ENCODE measurements at regions not wholly inside any gene's neighbourhood (a gene's known extent, or its start where the extent isn't known, plus 50 kb on each side); places are given as distances from the start of the nearest gene placed in this dataset.

- no peak overlapping the region for H3K9ac ChIP-seq (ENCODE audit: low read length)
- H2AFZ ChIP-seq (ENCODE audit: low read depth, low read length) = no peak overlapping the region
Measured at GRCh38 chr3:94220426-94220825, 157.6 kb downstream of the NSUN3 start.

GRCh38 chr3:94221829-94222228 is 159.0 kb downstream of the NSUN3 start:
- Histone ChIP-seq H2AFZ (ENCODE audit: low read depth, low read length) (no peak overlapping the region), H3K4me2 (ENCODE audit: low read length) (no peak overlapping the region)
- TF ChIP-seq EZH2phosphoT487 (IDR thresholded peaks at IDR 0.05; ENCODE audit: low read depth) (no peak), CTCF (IDR thresholded peaks at IDR 0.05; ENCODE audit: low read depth, low read length) (no peak)

More at GRCh38 chr3:94220426-94220825, 157.6 kb downstream of the NSUN3 start:
- H3K9me3 ChIP-seq (ENCODE audit: insufficient read depth, low read length) = 0 out of 2 replicates have a peak, but pooled peaks cover 3% of the 10 kb centered on the region
- H3K4me3 ChIP-seq (ENCODE audit: low read length) = no peak overlapping the region
- H3K36me3 ChIP-seq (replicated peaks; ENCODE audit: low read depth, low read length) = no peaks in the 10 kb centered on the region
- no peaks in the 10 kb centered on the region for H4K20me1 ChIP-seq (ENCODE audit: insufficient read depth, low read length)
- no peak overlapping the region for H3K4me2 ChIP-seq (ENCODE audit: low read length)
- H3K4me1 ChIP-seq (ENCODE audit: low read length) = no peaks in the 10 kb centered on the region
- TF ChIP-seq EZH2phosphoT487 (IDR thresholded peaks at IDR 0.05; ENCODE audit: low read depth) (no peak), CTCF (IDR thresholded peaks at IDR 0.05; ENCODE audit: low read depth, low read length) (no peak)
- no peaks in the 10 kb centered on the region for H3K79me2 ChIP-seq (ENCODE audit: low read length)
- H3K27me3 ChIP-seq (ENCODE audit: low read depth, low read length) = no peaks in the 10 kb centered on the region
- no peak overlapping the region for H3K27ac ChIP-seq (ENCODE audit: low read length)

GRCh38 chr3:94225148-94225865 is 162.4 kb downstream of the NSUN3 start:
- H3K79me2 ChIP-seq (ENCODE audit: low read length) = no peaks in the 10 kb centered on the region
- H3K27me3 ChIP-seq (ENCODE audit: low read depth, low read length) = no peaks in the 10 kb centered on the region
- 0 out of 2 replicates have a peak, but pooled peaks cover 3% of the 10 kb centered on the region for H3K9me3 ChIP-seq (ENCODE audit: insufficient read depth, low read length)
- no peak overlapping the region for H3K9ac ChIP-seq (ENCODE audit: low read length)
- H2AFZ ChIP-seq (ENCODE audit: low read depth, low read length) = no peak overlapping the region
- no peaks in the 10 kb centered on the region for H3K36me3 ChIP-seq (replicated peaks; ENCODE audit: low read depth, low read length)
- TF ChIP-seq EZH2phosphoT487 (IDR thresholded peaks at IDR 0.05; ENCODE audit: low read depth) (no peak), CTCF (IDR thresholded peaks at IDR 0.05; ENCODE audit: low read depth, low read length) (no peak)
- H3K4me2 ChIP-seq (ENCODE audit: low read length) = no peak overlapping the region
- peaks cover 8% of the 10 kb centered on the region for H3K4me1 ChIP-seq (ENCODE audit: low read length)
- no peak overlapping the region for H3K4me3 ChIP-seq (ENCODE audit: low read length)
- no peaks in the 10 kb centered on the region for H4K20me1 ChIP-seq (ENCODE audit: insufficient read depth, low read length)
- H3K27ac ChIP-seq (ENCODE audit: low read length) = no peak overlapping the region

More at GRCh38 chr3:94221829-94222228, 159.0 kb downstream of the NSUN3 start:
- Histone ChIP-seq H3K36me3 (replicated peaks; ENCODE audit: low read depth, low read length) (no peaks in the 10 kb centered on the region), H3K27me3 (ENCODE audit: low read depth, low read length) (no peaks in the 10 kb centered on the region), H3K4me3 (ENCODE audit: low read length) (no peak overlapping the region), H4K20me1 (ENCODE audit: insufficient read depth, low read length) (no peaks in the 10 kb centered on the region), H3K9ac (ENCODE audit: low read length) (no peak overlapping the region), H3K79me2 (ENCODE audit: low read length) (no peaks in the 10 kb centered on the region), H3K27ac (ENCODE audit: low read length) (no peak overlapping the region), H3K9me3 (ENCODE audit: insufficient read depth, low read length) (0 out of 2 replicates have a peak, but pooled peaks cover 3% of the 10 kb centered on the region), H3K4me1 (ENCODE audit: low read length) (peaks cover under 1% of the 10 kb centered on the region; the same call in 1 of the 2 replicates)

GRCh38 chr3:94226078-94226477 is 163.2 kb downstream of the NSUN3 start:
- H2AFZ ChIP-seq (ENCODE audit: low read depth, low read length) = no peak overlapping the region; the same call in 1 of the 2 replicates
- no peak overlapping the region for H3K9ac ChIP-seq (ENCODE audit: low read length)
- H3K4me2 ChIP-seq (ENCODE audit: low read length) = no peak overlapping the region
- H3K4me1 ChIP-seq (ENCODE audit: low read length) = peaks cover 8% of the 10 kb centered on the region
- H3K9me3 ChIP-seq (ENCODE audit: insufficient read depth, low read length) = 0 out of 2 replicates have a peak, but pooled peaks cover 3% of the 10 kb centered on the region
- TF ChIP-seq EZH2phosphoT487 (IDR thresholded peaks at IDR 0.05; ENCODE audit: low read depth) (no peak), CTCF (IDR thresholded peaks at IDR 0.05; ENCODE audit: low read depth, low read length) (no peak)
- H3K4me3 ChIP-seq (ENCODE audit: low read length) = no peak overlapping the region
- no peaks in the 10 kb centered on the region for H4K20me1 ChIP-seq (ENCODE audit: insufficient read depth, low read length)
- H3K27ac ChIP-seq (ENCODE audit: low read length) = no peak overlapping the region
- no peaks in the 10 kb centered on the region for H3K27me3 ChIP-seq (ENCODE audit: low read depth, low read length)
- no peaks in the 10 kb centered on the region for H3K36me3 ChIP-seq (replicated peaks; ENCODE audit: low read depth, low read length)
- H3K79me2 ChIP-seq (ENCODE audit: low read length) = no peaks in the 10 kb centered on the region
